Endodermal cell (in vitro differentiated cells): ENCODE measurements at regions not wholly inside any gene's neighbourhood (a gene's known extent, or its start where the extent isn't known, plus 50 kb on each side); places are given as distances from the start of the nearest gene placed in this dataset.
A peak's percentile ranks its signal among the peaks of the same experiment; 100 is the strongest.

Source experiments
- DNase-seq: peaks from one replicate; pipeline ENCODE4 v3.0.0-alpha.2; 2017
- H3K27ac ChIP-seq: 2 replicates; pipeline ENCODE4 v1.5.1; 2013; ENCODE audit warnings: mild to moderate bottlenecking, low read depth, low read length, moderate library complexity
- H3K27me3 ChIP-seq: 2 replicates; pipeline ENCODE4 v1.6.1; 2013; ENCODE audit warnings: mild to moderate bottlenecking, low read length, moderate library complexity; ENCODE audit not compliant: insufficient read depth, control insufficient read depth, poor library complexity, severe bottlenecking
- H3K36me3 ChIP-seq: 2 replicates; pipeline ENCODE4 v1.7.0; 2013; ENCODE audit warnings: mild to moderate bottlenecking, low read length, moderate library complexity; ENCODE audit not compliant: control insufficient read depth, insufficient read depth
- H3K4me1 ChIP-seq: one replicate; pipeline ENCODE4 v1.7.0; 2013; ENCODE audit warnings: low read length; ENCODE audit not compliant: control insufficient read depth, insufficient read depth
- H3K4me3 ChIP-seq: 2 replicates; pipeline ENCODE4 v1.5.1; 2013; ENCODE audit warnings: mild to moderate bottlenecking, low read length, moderate library complexity
- H3K9ac ChIP-seq: 2 replicates; pipeline ENCODE4 v1.6.1; 2013; ENCODE audit warnings: mild to moderate bottlenecking, low read length, moderate library complexity; ENCODE audit not compliant: poor library complexity, severe bottlenecking; ENCODE audit errors: extremely low read depth
- H3K9me3 ChIP-seq: 2 replicates; pipeline ENCODE4 v1.6.1; 2013; ENCODE audit warnings: mild to moderate bottlenecking, low read length, moderate library complexity; ENCODE audit not compliant: control insufficient read depth
- H3K27ac Mint-ChIP-seq: 2 replicates; pipeline ENCODE4 v1.8.0; 2020; ENCODE audit warnings: mixed read lengths
- H3K27me3 Mint-ChIP-seq: 2 replicates; pipeline ENCODE4 v1.8.0; 2021; ENCODE audit warnings: mild to moderate bottlenecking, mixed read lengths; ENCODE audit not compliant: insufficient read depth
- H3K36me3 Mint-ChIP-seq: 2 replicates; pipeline ENCODE4 v1.8.0; 2020; ENCODE audit warnings: low read depth, mixed read lengths
- H3K4me1 Mint-ChIP-seq: 2 replicates; pipeline ENCODE4 v1.8.0; 2020; ENCODE audit warnings: mixed read lengths
- H3K4me3 Mint-ChIP-seq: 2 replicates; pipeline ENCODE4 v1.8.0; 2020; ENCODE audit warnings: mild to moderate bottlenecking, moderate library complexity, mixed read lengths
- H3K9me3 Mint-ChIP-seq: 2 replicates; pipeline ENCODE4 v1.8.0; 2020; ENCODE audit warnings: mild to moderate bottlenecking, mixed read lengths
- CTCF ChIP-seq: fragments of 200-600 bp; sonication (generic); conservative IDR thresholded peaks from 2 replicates; pipeline ENCODE4 v1.5.0; 2021; ENCODE audit warnings: antibody characterized with exemption, mild to moderate bottlenecking
- WGBS, 2 experiments: methylation state at CpG; one replicate each; pipeline versions ENCODE4 v1.1.5 to v1.1.7; 2013; ENCODE audit warnings: missing lambda C conversion rate in 2 of 2, mixed read lengths in 1 of 2; ENCODE audit not compliant: insufficient coverage in 1 of 2, insufficient read length in 1 of 2; 5-methylcytosine and 5-hydroxymethylcytosine counted together

GRCh38 chr1:184322253-184322652, 64.6 kb upstream of the C1orf21 start:
- H3K9me3 ChIP-seq = no peaks in the 10 kb centered on the region
- H3K4me1 Mint-ChIP-seq = peaks cover 3% of the 10 kb centered on the region
- H3K36me3 Mint-ChIP-seq = no peaks in the 10 kb centered on the region
- no peaks in the 10 kb centered on the region for H3K4me1 ChIP-seq
- H3K36me3 ChIP-seq = no peaks in the 10 kb centered on the region
- H3K4me3 ChIP-seq = no peak overlapping the region
- peak; percentile 50 for DNase-seq
- peak overlapping the region; percentile 39 for H3K27ac Mint-ChIP-seq
- no peaks in the 10 kb centered on the region for H3K9me3 Mint-ChIP-seq
- peaks cover 13% of the 10 kb centered on the region for H3K27me3 Mint-ChIP-seq
- H3K27ac ChIP-seq = no peak overlapping the region
- H3K9ac ChIP-seq = no peak overlapping the region
- WGBS, 2 experiments = 81% methylated on average over 6 of the region's 6 CpGs; no CpG with 5 or more reads in 1 of the 2 experiments
- H3K4me3 Mint-ChIP-seq = no peak overlapping the region
- peaks cover 7% of the 10 kb centered on the region for H3K27me3 ChIP-seq
- TF ChIP-seq CTCF = no peak

GRCh38 chr1:184324972-184325371, 61.9 kb upstream of the C1orf21 start:
- Mint-ChIP-seq H3K36me3 (no peaks in the 10 kb centered on the region), H3K27me3 (peaks cover under 1% of the 10 kb centered on the region), H3K27ac (no peak overlapping the region), H3K9me3 (no peaks in the 10 kb centered on the region), H3K4me1 (peaks cover 3% of the 10 kb centered on the region), H3K4me3 (no peak overlapping the region)
- H3K4me3 ChIP-seq = no peak overlapping the region
- no peak for TF ChIP-seq CTCF
- DNase-seq = no peak
- no peaks in the 10 kb centered on the region for H3K9me3 ChIP-seq
- H3K9ac ChIP-seq = no peak overlapping the region
- WGBS, 2 experiments = 99 to 100% methylated on average over 2 to 3 of the region's 3 CpGs
- H3K27me3 ChIP-seq = no peaks in the 10 kb centered on the region
- H3K4me1 ChIP-seq = no peaks in the 10 kb centered on the region
- no peak overlapping the region for H3K27ac ChIP-seq
- no peaks in the 10 kb centered on the region for H3K36me3 ChIP-seq

- Histone ChIP-seq H3K27me3 (no peaks in the 10 kb centered on the region), H3K4me1 (no peaks in the 10 kb centered on the region), H3K9me3 (no peaks in the 10 kb centered on the region), H3K36me3 (no peaks in the 10 kb centered on the region), H3K27ac (no peak overlapping the region), H3K9ac (no peak overlapping the region), H3K4me3 (no peak overlapping the region)
- Mint-ChIP-seq H3K36me3 (no peaks in the 10 kb centered on the region), H3K9me3 (no peaks in the 10 kb centered on the region), H3K27ac (no peak overlapping the region), H3K4me3 (no peak overlapping the region), H3K27me3 (no peaks in the 10 kb centered on the region), H3K4me1 (peaks cover 3% of the 10 kb centered on the region)
- 62 to 96% methylated on average over 2 to 6 of the region's 6 CpGs for WGBS, 2 experiments
- TF ChIP-seq CTCF = no peak
- no peak for DNase-seq
These were observed 60.6 kb upstream of the C1orf21 start for GRCh38 chr1:184326278-184326677.
